Fibroblast of villous mesenchyme (primary cell): ENCODE measurements at regions not wholly inside any gene's neighbourhood (a gene's known extent, or its start where the extent isn't known, plus 50 kb on each side); places are given as distances from the start of the nearest gene placed in this dataset.
"Not testable (repeated sequence)": the region's sequence is repeated elsewhere in the genome, so short reads cannot be mapped to it uniquely, and the experiment has no call there.

Experiments used
- DNase-seq: peaks from one replicate; pipeline ENCODE4 v3.0.0-alpha.2; 2010; ENCODE audit warnings: low read depth
- H3K4me3 ChIP-seq: 2 replicates; pipeline ENCODE4 v1.5.1; 2011; ENCODE audit warnings: low read depth, mild to moderate bottlenecking, low read length
- CTCF ChIP-seq: IDR thresholded peaks from 2 replicates; pipeline ENCODE4 v1.5.1; 2012; ENCODE audit warnings: low read depth, mild to moderate bottlenecking, low read length; ENCODE audit not compliant: insufficient read depth

- TF ChIP-seq CTCF, result no peak
- H3K4me3 ChIP-seq, result no peak overlapping the region
- no peak for DNase-seq
These were observed 172.0 kb downstream of the TEX29 start for GRCh38 chr13:111492341-111492950.

GRCh38 chr13:111492958-111493357 lies 172.5 kb downstream of the TEX29 start:
- TF ChIP-seq CTCF, result no peak
- no peak overlapping the region for H3K4me3 ChIP-seq
- no peak for DNase-seq

GRCh38 chr13:111493468-111493867 lies 173.0 kb downstream of the TEX29 start:
- no peak for TF ChIP-seq CTCF

GRCh38 chr13:111494641-111495040 lies 174.2 kb downstream of the TEX29 start:
- TF ChIP-seq CTCF, result no peak
- H3K4me3 ChIP-seq, result no peak overlapping the region
- DNase-seq, result no peak

More at GRCh38 chr13:111493468-111493867, 173.0 kb downstream of the TEX29 start:
- DNase-seq, result no peak
- H3K4me3 ChIP-seq, result no peak overlapping the region

- H3K4me3 ChIP-seq, DNase-seq: not testable (repeated sequence)
These were observed 181.4 kb downstream of the TEX29 start for GRCh38 chr13:111501596-111502535.

- no peak overlapping the region for H3K4me3 ChIP-seq
- no peak for DNase-seq
These were observed 182.5 kb downstream of the TEX29 start for GRCh38 chr13:111502957-111503356.

More at GRCh38 chr13:111502957-111503356, 182.5 kb downstream of the TEX29 start:
- no peak for TF ChIP-seq CTCF
